ENCODE measurements at regions not wholly inside any gene's neighbourhood (a gene's known extent, or its start where the extent isn't known, plus 50 kb on each side); places are given as distances from the start of the nearest gene placed in this dataset.
A peak's percentile ranks its signal among the peaks of the same experiment; 100 is the strongest.

- DNase-seq (peak in 2 of 5 donors; percentile 5 to 12), FAIRE-seq (no peak)
- H3K4me1 ChIP-seq (ENCODE audit: control insufficient read depth in 2 of 3, insufficient read depth in 2 of 3, low read depth in 1 of 3, low read length in 3 of 3) = peaks cover 0 to 2% (median 0%) of the 10 kb centered on the region in 3 donors
- H3K9ac ChIP-seq (ENCODE audit: low read length in 3 of 3) = no peak overlapping the region
- H3K4me3 ChIP-seq (ENCODE audit: low read length in 3 of 3) = no peak overlapping the region
- TF ChIP-seq CTCF (IDR thresholded peaks at IDR 0.05; ENCODE audit: borderline replicate concordance, extremely low read depth, insufficient read depth) = no peak
- intact Hi-C loops (cut with DNase I) = no loop called here
- no peak overlapping the region for H3K27ac ChIP-seq (ENCODE audit: low read depth in 2 of 2, low read length in 2 of 2)
- H3K36me3 ChIP-seq (ENCODE audit: control insufficient read depth in 2 of 3, insufficient read depth in 3 of 3, low read length in 3 of 3) = no peaks in the 10 kb centered on the region
- H3K9me3 ChIP-seq (ENCODE audit: control insufficient read depth in 2 of 3, insufficient read depth in 1 of 3, low read length in 3 of 3) = no peaks in the 10 kb centered on the region
- H3K27me3 ChIP-seq (ENCODE audit: control insufficient read depth, insufficient read depth, low read length) = no peaks in the 10 kb centered on the region
Observed at GRCh38 chrX:124426288-124427169, 80.2 kb downstream of the SH2D1A start.

- no peak for TF ChIP-seq CTCF (IDR thresholded peaks at IDR 0.05; ENCODE audit: borderline replicate concordance, extremely low read depth, insufficient read depth)
- intact Hi-C loops (cut with DNase I) = no loop called here
- Histone ChIP-seq H3K4me3 (ENCODE audit: low read length in 3 of 3) (no peak overlapping the region), H3K36me3 (ENCODE audit: control insufficient read depth in 2 of 3, insufficient read depth in 3 of 3, low read length in 3 of 3) (no peaks in the 10 kb centered on the region), H3K9me3 (ENCODE audit: control insufficient read depth in 2 of 3, insufficient read depth in 1 of 3, low read length in 3 of 3) (no peaks in the 10 kb centered on the region), H3K9ac (ENCODE audit: low read length in 3 of 3) (no peak overlapping the region), H3K27me3 (ENCODE audit: control insufficient read depth, insufficient read depth, low read length) (no peaks in the 10 kb centered on the region), H3K27ac (ENCODE audit: low read depth in 2 of 2, low read length in 2 of 2) (no peak overlapping the region), H3K4me1 (ENCODE audit: control insufficient read depth in 2 of 3, insufficient read depth in 2 of 3, low read depth in 1 of 3, low read length in 3 of 3) (no peaks in the 10 kb centered on the region)
- FAIRE-seq (peak; percentile 80), DNase-seq (no peak)
Observed at GRCh38 chrX:124433186-124433585, 86.8 kb downstream of the SH2D1A start.

- TF ChIP-seq CTCF (IDR thresholded peaks at IDR 0.05; ENCODE audit: borderline replicate concordance, extremely low read depth, insufficient read depth) = no peak
- H3K9me3 ChIP-seq (ENCODE audit: control insufficient read depth in 2 of 3, insufficient read depth in 1 of 3, low read length in 3 of 3) = no peaks in the 10 kb centered on the region
- peak in 2 of 5 donors; percentile 9 to 47 for DNase-seq
- FAIRE-seq = no peak
- intact Hi-C loops (cut with DNase I) = no loop called here
- no peak overlapping the region for H3K9ac ChIP-seq (ENCODE audit: low read length in 3 of 3)
- H3K27me3 ChIP-seq (ENCODE audit: control insufficient read depth, insufficient read depth, low read length) = no peaks in the 10 kb centered on the region
- H3K27ac ChIP-seq (ENCODE audit: low read depth in 2 of 2, low read length in 2 of 2) = no peak overlapping the region
- no peaks in the 10 kb centered on the region for H3K4me1 ChIP-seq (ENCODE audit: control insufficient read depth in 2 of 3, insufficient read depth in 2 of 3, low read depth in 1 of 3, low read length in 3 of 3)
- H3K36me3 ChIP-seq (ENCODE audit: control insufficient read depth in 2 of 3, insufficient read depth in 3 of 3, low read length in 3 of 3) = no peaks in the 10 kb centered on the region
- no peak overlapping the region for H3K4me3 ChIP-seq (ENCODE audit: low read length in 3 of 3)
Observed at GRCh38 chrX:124435616-124436015, 89.3 kb downstream of the SH2D1A start.

Measured in kidney (tissue), 13 donors.